GM12892 (cell line): ENCODE measurements at regions not wholly inside any gene's neighbourhood (a gene's known extent, or its start where the extent isn't known, plus 50 kb on each side); places are given as distances from the start of the nearest gene placed in this dataset.
"Not testable (repeated sequence)": the region's sequence is repeated elsewhere in the genome, so short reads cannot be mapped to it uniquely, and the experiment has no call there.

Source experiments
- DNase-seq: peaks from one replicate; pipeline ENCODE4 v3.0.0; 2011; ENCODE audit not compliant: insufficient read length
- FAIRE-seq: peaks from 2 replicates; lab custom pipeline; 2011; peaks lifted over from hg19 to GRCh38; lab: Jason Lieb, UNC
- POLR2A ChIP-seq: IDR thresholded peaks from 2 replicates; pipeline ENCODE4 v1.6.1; 2011; ENCODE audit warnings: low read depth, low read length, control low read depth
- POLR2AphosphoS5 ChIP-seq: IDR thresholded peaks from 2 replicates; pipeline ENCODE4 v1.6.1; 2011; ENCODE audit warnings: low read depth, low read length, control low read depth
- TAF1 ChIP-seq: IDR thresholded peaks from 2 replicates; pipeline ENCODE4 v1.6.1; 2011; ENCODE audit warnings: low read depth, mild to moderate bottlenecking, control low read depth, low read length, borderline replicate concordance

DNA sequence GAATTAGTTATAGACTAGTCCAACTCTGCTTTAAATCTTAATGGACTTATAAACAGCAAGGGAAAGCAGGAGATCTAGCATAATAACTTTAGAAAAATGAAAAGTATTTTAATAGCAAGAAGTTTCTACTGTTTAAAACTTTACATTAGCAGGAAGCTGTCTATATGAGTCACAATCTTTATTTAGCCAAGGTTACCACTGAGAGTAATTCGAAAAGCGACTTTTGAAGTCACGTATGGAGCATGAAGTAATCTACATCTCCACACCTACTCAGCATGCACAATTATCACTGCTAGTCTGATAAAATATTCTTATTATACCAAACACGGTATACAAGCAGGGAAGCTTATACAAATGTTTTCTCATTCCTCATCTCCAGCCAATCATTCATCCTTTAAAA lies 515.4 kb upstream of the SOX11 start:
- TF ChIP-seq TAF1 = no peak
- no peak for TF ChIP-seq POLR2AphosphoS5
- TF ChIP-seq POLR2A = no peak
- DNase-seq = no peak
- no peak for FAIRE-seq

DNA sequence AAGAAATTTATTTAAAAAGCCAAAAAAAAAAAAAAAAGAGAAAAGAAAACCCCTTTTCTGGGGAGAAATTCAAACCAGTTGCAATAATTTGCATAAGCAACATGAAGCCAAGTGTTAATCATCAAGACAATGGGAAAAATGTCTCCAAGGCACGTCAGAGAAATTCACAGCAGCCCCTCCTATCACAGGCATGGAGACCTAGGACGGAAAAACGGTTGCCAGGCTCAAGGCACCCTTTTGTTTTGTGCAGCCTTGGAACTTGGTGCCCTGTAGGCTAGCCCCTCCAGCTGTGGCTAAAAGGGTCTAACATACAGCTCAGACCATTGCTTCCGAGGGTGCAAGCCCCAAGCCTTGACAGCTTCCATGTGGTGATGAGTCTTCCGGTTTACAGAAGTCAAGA lies 509.2 kb upstream of the SOX11 start:
- FAIRE-seq (no peak), DNase-seq (no peak)
- TF ChIP-seq TAF1 = no peak
- TF ChIP-seq POLR2A = no peak
- TF ChIP-seq POLR2AphosphoS5 = no peak

DNA sequence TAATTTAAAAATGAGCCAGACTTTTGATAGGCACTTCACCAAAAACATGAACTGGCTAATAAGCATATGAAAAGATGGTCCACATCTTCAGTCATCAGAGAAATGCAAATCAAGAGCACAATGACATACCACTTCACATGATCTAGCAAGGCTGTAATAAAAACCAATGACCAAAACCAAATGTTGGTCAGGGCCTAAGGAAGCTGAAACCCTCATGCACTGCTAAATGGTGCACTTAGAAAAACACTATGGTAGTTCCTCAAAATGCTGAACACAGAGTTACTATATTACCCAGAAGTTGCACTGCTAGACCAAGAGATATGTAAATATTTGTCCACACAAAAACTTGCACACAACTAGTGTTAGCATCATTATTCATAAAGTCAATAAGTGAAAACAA lies 504.9 kb upstream of the SOX11 start:
- FAIRE-seq = no peak
- no peak for TF ChIP-seq POLR2A
- TF ChIP-seq POLR2AphosphoS5 = no peak
- no peak for TF ChIP-seq TAF1

DNA sequence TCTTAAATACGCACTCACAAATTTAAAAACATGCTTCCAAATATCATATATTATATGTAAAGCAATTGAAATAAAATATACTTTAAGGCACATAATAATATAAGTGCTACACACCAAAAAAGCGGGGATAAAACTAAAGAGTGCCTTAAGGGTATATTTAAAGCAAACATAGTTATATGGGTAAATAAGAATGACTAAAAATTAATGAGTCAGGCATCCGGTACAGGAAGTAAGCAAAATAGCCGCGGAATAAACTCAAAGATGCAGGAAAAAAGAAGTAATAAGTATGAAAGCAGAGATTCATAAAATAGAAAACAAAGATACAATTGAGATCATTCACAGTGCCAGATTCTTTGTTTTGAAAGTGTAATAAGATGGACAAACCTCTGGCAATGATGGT lies 503.5 kb upstream of the SOX11 start:
- DNase-seq = no peak
- no peak for FAIRE-seq
- TF ChIP-seq POLR2A (no peak), TAF1 (no peak), POLR2AphosphoS5 (no peak)

More for the DNA sequence above, 504.9 kb upstream of the SOX11 start:
- no peak for DNase-seq

DNA sequence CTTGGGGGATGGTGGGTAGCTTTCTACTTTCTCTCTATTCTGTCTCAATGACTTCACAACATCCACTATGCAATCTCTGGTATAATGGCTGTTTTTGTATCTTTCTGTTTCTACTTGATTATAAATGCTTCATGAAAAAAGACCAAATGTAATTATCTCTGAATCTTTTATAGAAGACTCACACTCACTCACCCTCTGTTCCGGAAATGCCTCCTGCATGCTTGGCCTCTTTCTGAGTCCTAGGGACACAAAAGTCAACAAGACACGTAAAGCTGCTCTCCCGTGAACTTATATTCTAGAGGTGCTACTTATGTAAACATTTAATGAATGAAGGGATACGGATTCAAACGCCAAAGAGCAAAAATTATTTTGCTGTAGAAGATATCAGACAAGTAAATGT lies 502.2 kb upstream of the SOX11 start:
- TF ChIP-seq POLR2A (no peak), POLR2AphosphoS5 (no peak), TAF1 (no peak)
- FAIRE-seq (no peak), DNase-seq (no peak)

GRCh38 chr2:5195636-5196035 lies 496.5 kb upstream of the SOX11 start:
- DNase-seq (no peak), FAIRE-seq (no peak)

GRCh38 chr2:5203134-5203755 lies 488.9 kb upstream of the SOX11 start:
- DNase-seq (no peak), FAIRE-seq (no peak)
- TF ChIP-seq TAF1 = no peak
- no peak for TF ChIP-seq POLR2A
- no peak for TF ChIP-seq POLR2AphosphoS5

More at GRCh38 chr2:5195636-5196035, 496.5 kb upstream of the SOX11 start:
- TF ChIP-seq POLR2AphosphoS5 = no peak
- TF ChIP-seq TAF1 = no peak
- TF ChIP-seq POLR2A = no peak

- FAIRE-seq, DNase-seq: not testable (repeated sequence)
Measured at GRCh38 chr2:5206742-5207141, 485.4 kb upstream of the SOX11 start.

- FAIRE-seq = no peak
- DNase-seq = no peak
Measured at GRCh38 chr2:5215989-5216607, 476.1 kb upstream of the SOX11 start.

GRCh38 chr2:5227062-5227699 lies 465.0 kb upstream of the SOX11 start:
- FAIRE-seq (no peak), DNase-seq (no peak)
- TF ChIP-seq POLR2A (no peak), TAF1 (no peak), POLR2AphosphoS5 (no peak)

More at GRCh38 chr2:5215989-5216607, 476.1 kb upstream of the SOX11 start:
- no peak for TF ChIP-seq POLR2AphosphoS5
- no peak for TF ChIP-seq POLR2A
- TF ChIP-seq TAF1 = no peak

GRCh38 chr2:5229574-5229973 lies 462.6 kb upstream of the SOX11 start:
- no peak for TF ChIP-seq POLR2AphosphoS5
- DNase-seq (no peak), FAIRE-seq (no peak)

DNA sequence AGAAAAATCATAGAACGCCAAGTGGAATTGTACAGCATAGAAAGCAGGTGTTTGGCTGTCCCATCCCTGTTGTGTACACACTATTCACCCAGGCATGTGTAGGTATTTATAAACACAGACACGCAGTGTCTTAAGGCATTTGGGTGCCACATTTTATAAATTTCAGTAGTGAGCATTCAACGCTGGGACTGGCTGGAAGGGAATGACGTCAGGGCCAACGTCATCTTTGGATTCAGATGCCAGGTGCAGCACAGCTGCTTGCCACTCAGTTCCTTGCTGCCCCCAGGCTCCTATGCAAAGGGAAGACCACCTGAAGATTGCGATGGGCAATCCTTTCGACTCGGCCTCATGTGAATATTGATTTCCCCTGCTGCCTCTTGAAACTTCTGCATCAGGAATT lies 461.7 kb upstream of the SOX11 start:
- FAIRE-seq (no peak), DNase-seq (no peak)
- TF ChIP-seq POLR2A (no peak), TAF1 (no peak), POLR2AphosphoS5 (no peak)

- TF ChIP-seq TAF1 (no peak), POLR2AphosphoS5 (no peak), POLR2A (no peak)
- DNase-seq (no peak), FAIRE-seq (no peak)
Measured at GRCh38 chr2:5230855-5231254, 461.3 kb upstream of the SOX11 start.
